HG03457 (cell line): ENCODE measurements at regions not wholly inside any gene's neighbourhood (a gene's known extent, or its start where the extent isn't known, plus 50 kb on each side); places are given as distances from the start of the nearest gene placed in this dataset.

ENCODE experiments used
- ATAC-seq: cut with Tn5 transposase; IDR thresholded peaks from one replicate; pipeline ENCODE4 v1.9.1; 2021; ENCODE audit warnings: moderate number of reproducible peaks; ENCODE audit not compliant: unreplicated experiment

- ATAC-seq = no peak
Observed at GRCh38 chr15:95567686-95568085, 762.8 kb upstream of the NR2F2 start.

- ATAC-seq = no peak
Observed at GRCh38 chr15:95574053-95574452, 756.4 kb upstream of the NR2F2 start.

- no peak for ATAC-seq
Observed at GRCh38 chr15:95577927-95578326, 752.6 kb upstream of the NR2F2 start.

DNA sequence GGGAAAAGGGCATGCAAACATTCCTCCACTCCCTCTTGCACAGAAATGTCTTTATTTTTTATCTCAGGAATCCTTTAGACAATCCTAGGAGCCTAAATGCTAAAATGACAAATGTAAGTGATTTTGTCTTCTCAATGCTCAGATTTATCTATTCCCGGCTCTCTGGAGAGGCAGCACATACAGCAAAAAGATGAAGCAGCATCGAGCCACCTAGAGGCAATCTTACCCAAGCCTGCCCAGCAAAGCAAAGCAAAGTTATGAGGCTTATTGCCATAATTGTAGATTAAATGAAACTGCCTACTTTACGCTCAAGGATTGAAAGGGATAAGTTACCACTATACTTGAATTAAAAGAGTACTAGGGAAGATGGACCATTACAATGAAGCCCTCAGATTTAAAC is 750.4 kb upstream of the NR2F2 start:
- no peak for ATAC-seq

- no peak for ATAC-seq
Observed at GRCh38 chr15:95581595-95581994, 748.9 kb upstream of the NR2F2 start.

DNA sequence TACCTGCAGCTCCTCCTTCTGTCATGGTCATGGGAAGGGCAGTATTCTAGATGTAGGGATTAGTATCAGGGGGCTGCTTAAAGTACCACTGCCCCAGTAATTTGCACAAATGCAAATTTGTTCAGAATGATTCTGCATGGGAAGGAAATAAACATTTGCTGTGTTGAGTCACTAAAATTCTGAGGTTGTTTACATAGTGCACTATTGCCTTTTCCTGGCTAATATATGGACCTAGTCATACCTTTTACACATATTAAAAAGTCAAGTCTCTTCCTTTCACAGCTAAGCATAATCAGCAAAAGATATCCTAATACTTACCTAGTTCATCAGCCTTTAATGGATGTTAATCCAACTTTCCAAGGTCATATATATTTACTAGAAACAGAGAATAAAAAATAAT is 746.4 kb upstream of the NR2F2 start:
- no peak for ATAC-seq

DNA sequence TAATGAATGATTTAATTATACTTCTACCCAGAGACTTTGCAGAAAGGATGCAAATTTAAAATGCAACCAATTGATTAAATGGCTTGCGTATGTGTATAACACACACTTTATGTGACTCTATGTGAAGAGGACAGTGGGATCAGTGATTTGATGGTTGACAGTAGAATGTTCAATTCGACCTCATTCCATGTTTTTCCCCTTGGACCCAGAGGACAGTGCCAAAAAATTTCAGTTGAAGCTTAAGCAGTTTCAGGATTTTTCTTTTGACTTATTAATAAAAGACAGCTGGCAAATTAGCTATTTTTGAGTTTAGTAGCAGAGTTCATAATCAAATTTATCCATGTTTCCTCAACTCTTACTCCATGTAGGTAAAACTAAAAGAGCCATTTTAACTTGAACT is 742.4 kb upstream of the NR2F2 start:
- ATAC-seq = no peak

- ATAC-seq = no peak
Observed at GRCh38 chr15:95590533-95591044, 739.9 kb upstream of the NR2F2 start.

GRCh38 chr15:95591270-95591669 is 739.2 kb upstream of the NR2F2 start:
- ATAC-seq = no peak

- ATAC-seq = no peak
Observed at GRCh38 chr15:95591886-95592285, 738.6 kb upstream of the NR2F2 start.

- ATAC-seq = no peak
Observed at GRCh38 chr15:95594496-95594895, 736.0 kb upstream of the NR2F2 start.

DNA sequence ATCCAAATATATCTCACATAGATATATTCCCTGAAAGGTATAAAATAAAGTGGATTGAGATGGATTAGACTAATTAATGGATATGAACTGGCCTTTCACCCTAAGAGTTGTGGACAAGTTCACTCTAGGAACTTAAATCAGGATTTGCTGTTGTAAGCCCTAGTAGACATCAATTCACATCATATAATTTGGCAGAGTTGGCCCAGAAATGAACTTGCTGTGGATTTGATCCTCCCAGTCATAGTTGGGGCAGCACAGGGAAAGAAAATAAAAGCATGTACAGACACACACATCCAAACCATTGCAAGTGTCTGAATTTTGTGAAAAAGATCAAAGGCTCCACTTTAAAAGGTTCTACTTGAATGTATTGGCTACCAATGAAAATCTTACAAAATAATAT is 734.7 kb upstream of the NR2F2 start:
- ATAC-seq = no peak

GRCh38 chr15:95596496-95596895 is 734.0 kb upstream of the NR2F2 start:
- ATAC-seq = no peak

DNA sequence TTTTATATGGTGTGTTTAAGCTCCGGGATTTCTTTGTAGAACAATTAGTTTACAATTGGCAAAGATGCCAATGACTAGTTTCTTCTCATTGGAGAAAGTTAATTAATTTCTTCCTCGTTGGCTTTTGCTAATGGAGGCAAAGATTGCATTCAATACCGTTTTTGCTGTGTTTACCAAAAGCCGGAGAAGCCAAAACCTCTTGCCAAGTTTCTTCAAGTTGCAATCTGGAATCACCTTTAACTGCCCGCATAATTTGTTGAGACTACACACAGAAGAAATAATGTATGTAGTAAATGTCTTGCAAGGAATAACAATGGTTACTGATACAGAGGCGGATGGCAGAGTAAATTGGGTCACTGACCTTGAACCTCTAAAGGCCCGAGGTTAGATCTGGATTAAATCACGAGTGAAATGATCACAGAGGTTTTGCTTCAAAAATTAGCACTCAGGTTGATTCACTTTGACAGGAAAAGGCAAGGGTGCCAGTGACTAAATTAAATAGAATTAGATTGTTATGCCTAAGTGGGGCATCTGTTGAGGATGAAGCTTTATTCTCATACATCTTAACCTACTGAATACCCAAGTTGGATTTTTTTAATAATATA is 732.1 kb upstream of the NR2F2 start:
- ATAC-seq = no peak

DNA sequence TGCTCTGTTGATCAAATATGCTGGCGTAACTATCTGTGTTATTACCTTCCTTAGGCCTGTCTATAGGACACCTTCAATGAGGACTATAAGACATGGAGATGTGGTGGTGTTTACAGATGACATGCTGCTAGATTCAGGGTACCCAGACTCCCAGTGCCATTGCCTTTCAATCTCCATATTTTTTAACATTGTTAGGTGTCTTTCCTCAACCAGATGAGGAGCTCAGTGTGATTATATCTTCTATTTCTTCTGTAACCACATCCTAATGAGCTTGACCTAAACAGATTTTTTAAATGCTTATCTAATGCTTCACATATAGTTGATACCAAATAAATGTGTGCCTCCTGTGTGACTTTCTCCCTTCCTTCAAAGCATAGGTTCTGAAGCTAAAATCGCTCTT is 730.1 kb upstream of the NR2F2 start:
- no peak for ATAC-seq

- ATAC-seq = no peak
Observed at GRCh38 chr15:95600884-95601283, 729.6 kb upstream of the NR2F2 start.

- no peak for ATAC-seq
Observed at GRCh38 chr15:95601525-95601924, 729.0 kb upstream of the NR2F2 start.

DNA sequence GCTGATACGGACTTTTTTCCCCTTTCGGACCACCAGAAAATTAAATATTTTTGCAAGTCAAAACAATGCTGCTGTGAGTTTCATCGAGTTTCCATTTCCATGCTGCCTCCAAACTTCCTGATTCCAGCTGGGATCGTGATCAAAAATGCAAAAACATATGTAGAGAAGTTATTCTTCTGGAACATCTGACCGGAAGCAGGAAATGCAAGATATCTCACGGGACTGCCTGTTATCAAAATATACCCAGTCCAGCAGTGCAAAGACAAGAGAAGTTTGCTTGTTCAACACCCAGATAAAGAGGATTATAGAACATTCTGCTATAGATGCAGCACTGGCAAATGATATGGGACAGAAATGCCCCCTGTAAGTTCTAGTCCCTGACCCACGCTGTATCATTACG is 726.7 kb upstream of the NR2F2 start:
- no peak for ATAC-seq

DNA sequence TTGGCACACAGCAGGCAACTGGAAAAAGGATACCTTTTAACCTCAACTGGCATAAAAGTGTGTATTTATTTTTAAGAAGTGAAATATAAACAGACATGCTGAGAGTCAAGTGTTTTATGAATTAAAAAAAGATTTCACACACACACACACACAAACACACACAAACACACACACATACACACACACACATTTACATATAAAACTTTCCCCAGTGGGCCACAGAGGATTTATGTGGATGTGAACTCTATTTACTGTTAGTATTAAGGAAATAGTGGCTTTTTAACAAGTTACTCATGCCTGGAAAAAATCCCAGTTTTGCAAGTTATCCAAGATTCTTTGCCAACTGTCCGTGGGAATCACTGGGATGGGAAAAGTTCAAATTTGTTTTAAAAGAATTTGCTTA is 725.9 kb upstream of the NR2F2 start:
- no peak for ATAC-seq

GRCh38 chr15:95605098-95605497 is 725.4 kb upstream of the NR2F2 start:
- no peak for ATAC-seq

- ATAC-seq = no peak
Observed at GRCh38 chr15:95606551-95606950, 723.9 kb upstream of the NR2F2 start.

DNA sequence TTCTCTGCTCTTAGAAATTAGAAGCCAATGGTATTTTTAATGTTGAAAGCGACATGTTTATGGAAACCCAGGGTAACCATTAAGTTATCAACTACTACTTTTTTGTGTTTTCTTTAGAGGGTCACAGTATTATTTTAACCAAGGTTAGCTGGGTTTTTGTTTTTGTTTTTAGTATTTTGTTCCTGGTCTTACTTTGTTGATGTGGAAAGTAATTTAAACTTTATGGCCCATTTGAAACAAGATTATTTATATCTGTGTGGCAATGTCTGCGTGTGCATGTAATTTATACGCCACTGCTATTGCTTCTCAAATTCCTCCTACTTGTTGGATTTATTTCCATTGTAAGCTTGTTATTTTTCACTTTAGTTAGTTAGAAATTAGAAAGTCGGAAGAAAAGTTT is 722.1 kb upstream of the NR2F2 start:
- no peak for ATAC-seq

- no peak for ATAC-seq
Observed at GRCh38 chr15:95609096-95609495, 721.4 kb upstream of the NR2F2 start.
